T-helper 2 cell (primary cell): ENCODE measurements at regions not wholly inside any gene's neighbourhood (a gene's known extent, or its start where the extent isn't known, plus 50 kb on each side); places are given as distances from the start of the nearest gene placed in this dataset.

ENCODE experiments used
- DNase-seq, 5 experiments: peaks; one replicate each; pipeline versions ENCODE4 v3.0.0 to v3.0.0-alpha.2; 2012 to 2022

GRCh38 chr11:127195501-127196120 is 195.0 kb upstream of the KIRREL3 start:
- no peak for DNase-seq

- DNase-seq = no peak
Observed at GRCh38 chr11:127194521-127194920, 194.0 kb upstream of the KIRREL3 start.

GRCh38 chr11:127193950-127194349 is 193.4 kb upstream of the KIRREL3 start:
- no peak for DNase-seq

GRCh38 chr11:127191689-127192088 is 191.1 kb upstream of the KIRREL3 start:
- DNase-seq = no peak

- DNase-seq = no peak
Observed at GRCh38 chr11:127191261-127191660, 190.7 kb upstream of the KIRREL3 start.

GRCh38 chr11:127182586-127183203 is 182.1 kb upstream of the KIRREL3 start:
- no peak for DNase-seq

GRCh38 chr11:127157225-127157624 is 156.7 kb upstream of the KIRREL3 start:
- no peak for DNase-seq

GRCh38 chr11:127149410-127149809 is 148.8 kb upstream of the KIRREL3 start:
- DNase-seq = no peak

- no peak for DNase-seq
Observed at GRCh38 chr11:127143251-127143650, 142.7 kb upstream of the KIRREL3 start.

- no peak for DNase-seq
Observed at GRCh38 chr11:127138613-127139012, 138.0 kb upstream of the KIRREL3 start.

GRCh38 chr11:127137771-127138280 is 137.3 kb upstream of the KIRREL3 start:
- no peak for DNase-seq

- DNase-seq = no peak
Observed at GRCh38 chr11:127136438-127136837, 135.9 kb upstream of the KIRREL3 start.

- no peak for DNase-seq
Observed at GRCh38 chr11:127135256-127135655, 134.7 kb upstream of the KIRREL3 start.

GRCh38 chr11:127133061-127133460 is 132.5 kb upstream of the KIRREL3 start:
- no peak for DNase-seq

GRCh38 chr11:127130321-127130720 is 129.8 kb upstream of the KIRREL3 start:
- DNase-seq = no peak

GRCh38 chr11:127126986-127127385 is 126.4 kb upstream of the KIRREL3 start:
- no peak for DNase-seq

- no peak for DNase-seq
Observed at GRCh38 chr11:127119356-127119755, 118.8 kb upstream of the KIRREL3 start.

GRCh38 chr11:127118811-127119210 is 118.2 kb upstream of the KIRREL3 start:
- DNase-seq = no peak

GRCh38 chr11:127117231-127117739 is 116.7 kb upstream of the KIRREL3 start:
- DNase-seq = no peak

- DNase-seq = no peak
Observed at GRCh38 chr11:127115844-127116243, 115.3 kb upstream of the KIRREL3 start.

GRCh38 chr11:127114035-127114434 is 113.5 kb upstream of the KIRREL3 start:
- DNase-seq = no peak

- no peak for DNase-seq
Observed at GRCh38 chr11:127110542-127110941, 110.0 kb upstream of the KIRREL3 start.

- no peak for DNase-seq
Observed at GRCh38 chr11:127109796-127110480, 109.4 kb upstream of the KIRREL3 start.

- no peak for DNase-seq
Observed at GRCh38 chr11:127108838-127109237, 108.3 kb upstream of the KIRREL3 start.
